DND-41 (cell line): ENCODE measurements at regions not wholly inside any gene's neighbourhood (a gene's known extent, or its start where the extent isn't known, plus 50 kb on each side); places are given as distances from the start of the nearest gene placed in this dataset.

Experiments
- EZH2 ChIP-seq: IDR thresholded peaks from 3 replicates; pipeline ENCODE4 v1.6.1; 2012; ENCODE audit warnings: borderline replicate concordance, low read depth, mild to moderate bottlenecking, moderate library complexity, low read length, inconsistent platforms; ENCODE audit not compliant: severe bottlenecking
- TF ChIP-seq, protein P1 (sequence below): IDR thresholded peaks from 2 replicates; pipeline ENCODE4 v1.5.1; 2012; ENCODE audit warnings: borderline replicate concordance, low read length, moderate library complexity, mild to moderate bottlenecking; ENCODE audit not compliant: poor library complexity, severe bottlenecking; ENCODE audit errors: extremely low read depth

DNA sequence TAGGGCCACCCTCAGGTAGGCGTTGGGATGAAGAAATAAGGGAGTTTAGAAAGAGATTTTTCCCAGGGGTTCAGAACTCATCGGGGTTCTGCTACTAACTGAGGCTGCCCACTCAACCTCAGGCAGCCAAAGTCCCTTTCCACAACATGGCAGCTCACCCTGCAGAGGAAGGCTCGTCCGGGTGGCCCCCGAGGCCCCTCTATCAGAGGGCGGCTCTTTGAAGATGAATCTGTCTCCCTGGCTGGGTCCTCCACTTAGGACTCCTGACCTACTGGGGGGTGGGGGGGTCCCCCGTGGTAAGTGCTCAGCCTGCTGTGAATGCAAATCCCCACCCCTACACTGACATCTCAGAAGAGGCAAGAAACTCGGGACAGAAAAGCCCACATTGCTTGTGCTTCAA is 182.9 kb downstream of the SOD2 start:
- TF ChIP-seq, protein P1, sequence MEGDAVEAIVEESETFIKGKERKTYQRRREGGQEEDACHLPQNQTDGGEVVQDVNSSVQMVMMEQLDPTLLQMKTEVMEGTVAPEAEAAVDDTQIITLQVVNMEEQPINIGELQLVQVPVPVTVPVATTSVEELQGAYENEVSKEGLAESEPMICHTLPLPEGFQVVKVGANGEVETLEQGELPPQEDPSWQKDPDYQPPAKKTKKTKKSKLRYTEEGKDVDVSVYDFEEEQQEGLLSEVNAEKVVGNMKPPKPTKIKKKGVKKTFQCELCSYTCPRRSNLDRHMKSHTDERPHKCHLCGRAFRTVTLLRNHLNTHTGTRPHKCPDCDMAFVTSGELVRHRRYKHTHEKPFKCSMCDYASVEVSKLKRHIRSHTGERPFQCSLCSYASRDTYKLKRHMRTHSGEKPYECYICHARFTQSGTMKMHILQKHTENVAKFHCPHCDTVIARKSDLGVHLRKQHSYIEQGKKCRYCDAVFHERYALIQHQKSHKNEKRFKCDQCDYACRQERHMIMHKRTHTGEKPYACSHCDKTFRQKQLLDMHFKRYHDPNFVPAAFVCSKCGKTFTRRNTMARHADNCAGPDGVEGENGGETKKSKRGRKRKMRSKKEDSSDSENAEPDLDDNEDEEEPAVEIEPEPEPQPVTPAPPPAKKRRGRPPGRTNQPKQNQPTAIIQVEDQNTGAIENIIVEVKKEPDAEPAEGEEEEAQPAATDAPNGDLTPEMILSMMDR = no peak
- no peak for TF ChIP-seq EZH2
